Trophoblast cell (in vitro differentiated cells and primary cell): ENCODE measurements at regions not wholly inside any gene's neighbourhood (a gene's known extent, or its start where the extent isn't known, plus 50 kb on each side); places are given as distances from the start of the nearest gene placed in this dataset.

ENCODE experiments used
- DNase-seq, 2 donors: peaks; one replicate each; pipeline ENCODE4 v3.0.0-alpha.2; 2016
- H2AFZ ChIP-seq: 2 replicates; pipeline ENCODE4 v1.6.1; 2013; ENCODE audit warnings: low read length, moderate library complexity, mild to moderate bottlenecking; ENCODE audit not compliant: insufficient read depth, poor library complexity
- H2AK5ac ChIP-seq: 2 replicates; pipeline ENCODE4 v1.6.1; 2013; ENCODE audit warnings: mild to moderate bottlenecking, low read length
- H2BK120ac ChIP-seq: 2 replicates; pipeline ENCODE4 v1.6.1; 2013; ENCODE audit warnings: low read length, mild to moderate bottlenecking, moderate library complexity; ENCODE audit not compliant: insufficient read depth, poor library complexity
- H2BK12ac ChIP-seq: 2 replicates; pipeline ENCODE4 v1.6.1; 2013; ENCODE audit warnings: mild to moderate bottlenecking, low read length, moderate library complexity
- H2BK5ac ChIP-seq: 2 replicates; pipeline ENCODE4 v1.6.1; 2013; ENCODE audit warnings: low read length, low read depth, moderate library complexity, mild to moderate bottlenecking; ENCODE audit not compliant: poor library complexity
- H3K14ac ChIP-seq: 2 replicates; pipeline ENCODE4 v1.6.1; 2013; ENCODE audit warnings: mild to moderate bottlenecking, low read length
- H3K18ac ChIP-seq: 2 replicates; pipeline ENCODE4 v1.6.1; 2013; ENCODE audit warnings: mild to moderate bottlenecking, low read length
- H3K23ac ChIP-seq: 2 replicates; pipeline ENCODE4 v1.6.1; 2013; ENCODE audit warnings: low read length
- H3K27ac ChIP-seq: 2 replicates; pipeline ENCODE4 v1.5.1; 2013; ENCODE audit warnings: low read depth, mild to moderate bottlenecking, inconsistent platforms, low read length, moderate library complexity
- H3K27me3 ChIP-seq: 2 replicates; pipeline ENCODE4 v1.6.1; 2013; ENCODE audit warnings: inconsistent platforms, mild to moderate bottlenecking, low read length, moderate library complexity; ENCODE audit not compliant: insufficient read depth
- H3K36me3 ChIP-seq, 2 experiments: 1 replicate in 1 of 2; 2 replicates in 1 of 2; pipeline ENCODE4 v1.6.1; 2013; ENCODE audit warnings: low read length in 2 of 2, mild to moderate bottlenecking in 2 of 2, moderate library complexity in 1 of 2; ENCODE audit not compliant: insufficient read depth in 2 of 2, control insufficient read depth in 1 of 2
- H3K4ac ChIP-seq: 2 replicates; pipeline ENCODE4 v1.6.1; 2013; ENCODE audit warnings: low read depth, mild to moderate bottlenecking, low read length, moderate library complexity
- H3K4me1 ChIP-seq, 2 experiments: 1 replicate in 1 of 2; 2 replicates in 1 of 2; pipeline ENCODE4 v1.6.1; 2013; ENCODE audit warnings: low read length in 2 of 2, mild to moderate bottlenecking in 2 of 2, moderate library complexity in 1 of 2; ENCODE audit not compliant: insufficient read depth in 2 of 2, control insufficient read depth in 1 of 2
- H3K4me2 ChIP-seq: 2 replicates; pipeline ENCODE4 v1.6.1; 2013; ENCODE audit warnings: inconsistent platforms, mild to moderate bottlenecking, low read length, moderate library complexity
- H3K4me3 ChIP-seq: 2 replicates; pipeline ENCODE4 v1.5.1; 2013; ENCODE audit warnings: mild to moderate bottlenecking, low read depth, low read length, inconsistent platforms
- H3K79me1 ChIP-seq: one replicate; pipeline ENCODE4 v1.6.1; 2013; ENCODE audit warnings: low read length
- H3K79me2 ChIP-seq: 2 replicates; pipeline ENCODE4 v1.6.1; 2013; ENCODE audit warnings: low read length, mild to moderate bottlenecking; ENCODE audit not compliant: control insufficient read depth, insufficient read depth, poor library complexity
- H3K9ac ChIP-seq: 2 replicates; pipeline ENCODE4 v1.6.1; 2013; ENCODE audit warnings: mild to moderate bottlenecking, low read length
- H3K9me3 ChIP-seq: 2 replicates; pipeline ENCODE4 v1.6.1; 2013; ENCODE audit warnings: low read depth, mild to moderate bottlenecking, control low read depth, inconsistent platforms, low read length; ENCODE audit not compliant: insufficient read depth
- H4K12ac ChIP-seq: 2 replicates; pipeline ENCODE4 v1.6.1; 2013; ENCODE audit warnings: low read depth, mild to moderate bottlenecking, low read length, moderate library complexity
- H4K8ac ChIP-seq: 2 replicates; pipeline ENCODE4 v1.6.1; 2013; ENCODE audit warnings: low read depth, mild to moderate bottlenecking, low read length, moderate library complexity
- H4K91ac ChIP-seq: one replicate; pipeline ENCODE4 v1.6.1; 2013; ENCODE audit warnings: low read depth, mild to moderate bottlenecking, low read length, moderate library complexity
- WGBS: extraction: QIAGEN DNeasy Blood & Tissue Kit; methylation state at CpG from one replicate; pipeline ENCODE4 v1.1.7; 2013; ENCODE audit warnings: missing lambda C conversion rate; ENCODE audit not compliant: insufficient read length, insufficient coverage; ENCODE audit errors: extremely low coverage; 5-methylcytosine and 5-hydroxymethylcytosine counted together

- no peaks in the 10 kb centered on the region for H3K27me3 ChIP-seq
- H2BK12ac ChIP-seq: no peak overlapping the region
- H3K18ac ChIP-seq: no peak overlapping the region
- no peak overlapping the region for H4K12ac ChIP-seq
- no peak overlapping the region for H3K4me3 ChIP-seq
- no peak overlapping the region for H2AFZ ChIP-seq
- H3K4me2 ChIP-seq: no peak overlapping the region
- H3K27ac ChIP-seq: no peak overlapping the region
- H3K36me3 ChIP-seq: no peaks in the 10 kb centered on the region
- no peaks in the 10 kb centered on the region for H3K4me1 ChIP-seq
- no peaks in the 10 kb centered on the region for H3K9me3 ChIP-seq
- H2BK120ac ChIP-seq: no peak overlapping the region
- no peak for DNase-seq
- H3K79me2 ChIP-seq: no peaks in the 10 kb centered on the region
- no peak overlapping the region for H3K14ac ChIP-seq
- no peak overlapping the region for H2BK5ac ChIP-seq
- no peak overlapping the region for H3K23ac ChIP-seq
- H4K91ac ChIP-seq: no peak overlapping the region
- no peak overlapping the region for H3K4ac ChIP-seq
- H3K79me1 ChIP-seq: no peaks in the 10 kb centered on the region
- H4K8ac ChIP-seq: no peak overlapping the region
- H3K9ac ChIP-seq: no peak overlapping the region
- H2AK5ac ChIP-seq: no peak overlapping the region
- no CpG with 5 or more reads among the region's 3 CpGs for WGBS
These were observed 389.0 kb upstream of the ALCAM start for GRCh38 chr3:104977719-104978118.

- Histone ChIP-seq H2BK12ac (no peak overlapping the region), H3K27me3 (no peaks in the 10 kb centered on the region), H3K9ac (no peak overlapping the region), H3K14ac (no peak overlapping the region), H4K91ac (no peak overlapping the region), H4K8ac (no peak overlapping the region), H3K36me3 (no peaks in the 10 kb centered on the region), H3K4me2 (no peak overlapping the region), H3K27ac (no peak overlapping the region), H3K4me3 (no peak overlapping the region), H2BK120ac (no peak overlapping the region), H4K12ac (no peak overlapping the region), H3K79me2 (no peaks in the 10 kb centered on the region), H2BK5ac (no peak overlapping the region), H3K9me3 (no peaks in the 10 kb centered on the region), H3K23ac (no peak overlapping the region), H3K4me1 (no peaks in the 10 kb centered on the region), H3K79me1 (no peaks in the 10 kb centered on the region), H2AK5ac (no peak overlapping the region), H2AFZ (no peak overlapping the region), H3K18ac (no peak overlapping the region), H3K4ac (no peak overlapping the region)
- DNase-seq: no peak
- no CpG with 5 or more reads among the region's 1 CpG for WGBS
These were observed 384.6 kb upstream of the ALCAM start for GRCh38 chr3:104982130-104982529.

GRCh38 chr3:104987859-104988258 is 378.9 kb upstream of the ALCAM start:
- Histone ChIP-seq H3K14ac (no peak overlapping the region), H2BK5ac (no peak overlapping the region), H3K4me3 (no peak overlapping the region), H3K27me3 (no peaks in the 10 kb centered on the region), H2AK5ac (no peak overlapping the region), H3K9me3 (no peaks in the 10 kb centered on the region), H3K4ac (no peak overlapping the region), H4K8ac (no peak overlapping the region), H3K9ac (no peak overlapping the region), H3K27ac (no peak overlapping the region), H3K36me3 (no peaks in the 10 kb centered on the region), H2BK120ac (no peak overlapping the region), H3K23ac (no peak overlapping the region), H3K79me2 (no peaks in the 10 kb centered on the region), H3K18ac (no peak overlapping the region), H4K12ac (no peak overlapping the region), H2BK12ac (no peak overlapping the region), H4K91ac (no peak overlapping the region), H2AFZ (no peak overlapping the region), H3K4me2 (no peak overlapping the region), H3K4me1 (no peaks in the 10 kb centered on the region), H3K79me1 (no peaks in the 10 kb centered on the region)
- no peak for DNase-seq
- WGBS: no CpG with 5 or more reads among the region's 2 CpGs

- no peaks in the 10 kb centered on the region for H3K36me3 ChIP-seq
These were observed 378.2 kb upstream of the ALCAM start for GRCh38 chr3:104988496-104988895.

More at GRCh38 chr3:104988496-104988895, 378.2 kb upstream of the ALCAM start:
- Histone ChIP-seq H4K8ac (no peak overlapping the region), H3K14ac (no peak overlapping the region), H4K12ac (no peak overlapping the region), H3K9me3 (no peaks in the 10 kb centered on the region), H2AFZ (no peak overlapping the region), H4K91ac (no peak overlapping the region), H3K4me1 (no peaks in the 10 kb centered on the region), H3K4me3 (no peak overlapping the region), H3K79me2 (no peaks in the 10 kb centered on the region), H3K4me2 (no peak overlapping the region), H3K27me3 (no peaks in the 10 kb centered on the region), H3K23ac (no peak overlapping the region), H3K27ac (no peak overlapping the region), H3K9ac (no peak overlapping the region), H2BK12ac (no peak overlapping the region), H2AK5ac (no peak overlapping the region), H3K18ac (no peak overlapping the region), H3K4ac (no peak overlapping the region), H3K79me1 (no peaks in the 10 kb centered on the region), H2BK5ac (no peak overlapping the region), H2BK120ac (no peak overlapping the region)
- no peak for DNase-seq
- no CpG with 5 or more reads among the region's 3 CpGs for WGBS
